HepG2 (cell line): ENCODE measurements at regions not wholly inside any gene's neighbourhood (a gene's known extent, or its start where the extent isn't known, plus 50 kb on each side); places are given as distances from the start of the nearest gene placed in this dataset.

ENCODE experiments used
- ADNP ChIP-seq: sonication (generic); formaldehyde crosslinking; IDR thresholded peaks from 2 replicates; pipeline ENCODE4 v1.4.0; 2020; ENCODE audit warnings: missing genetic modification reagents
- CHCHD3 ChIP-seq: sonication (generic); formaldehyde crosslinking; IDR thresholded peaks from 2 replicates; pipeline ENCODE4 v1.8.0; 2022; ENCODE audit warnings: mild to moderate bottlenecking, missing genetic modification reagents, moderate library complexity
- JUN ChIP-seq: sonication (generic); formaldehyde crosslinking; IDR thresholded peaks from 2 replicates; pipeline ENCODE4 v1.4.0; 2020; ENCODE audit warnings: mild to moderate bottlenecking, missing genetic modification reagents
- ONECUT2 ChIP-seq: sonication (generic); formaldehyde crosslinking; IDR thresholded peaks from 2 replicates; pipeline ENCODE4 v1.4.0; 2020; ENCODE audit warnings: missing genetic modification reagents
- POLR2AphosphoS5 ChIP-seq: IDR thresholded peaks from 2 replicates; pipeline ENCODE4 v1.6.1; 2012; ENCODE audit warnings: low read depth, low read length
- RAD21 ChIP-seq: fragments of 450-650 bp; formaldehyde crosslinking; IDR thresholded peaks from 2 replicates; pipeline ENCODE4 v1.5.0; 2020; ENCODE audit warnings: mild to moderate bottlenecking
- STAG1 ChIP-seq: sonication (generic); formaldehyde crosslinking; IDR thresholded peaks from 2 replicates; pipeline ENCODE4 v1.4.0; 2020; ENCODE audit warnings: missing genetic modification reagents
- ZNF138 ChIP-seq: sonication (generic); formaldehyde crosslinking; IDR thresholded peaks from 2 replicates; pipeline ENCODE4 v1.5.0; 2020; ENCODE audit warnings: mild to moderate bottlenecking, low read depth, missing genetic modification reagents
- ZNF205 ChIP-seq: IDR thresholded peaks from 2 replicates; pipeline ENCODE4 v1.6.1; 2018; ENCODE audit warnings: missing biosample characterization, missing genetic modification reagents
- ZNF230 ChIP-seq: sonication (generic); formaldehyde crosslinking; IDR thresholded peaks from 2 replicates; pipeline ENCODE4 v1.4.0; 2020; ENCODE audit warnings: mild to moderate bottlenecking, missing genetic modification reagents
- TF ChIP-seq, protein P1 (sequence below): sonication (generic); formaldehyde crosslinking; IDR thresholded peaks from 2 replicates; pipeline ENCODE4 v1.4.0; 2020; ENCODE audit warnings: missing genetic modification reagents
- TF ChIP-seq, protein P2 (sequence below), 2 experiments: IDR thresholded peaks; 2 replicates each; pipeline ENCODE4 v1.6.1; 2011 to 2012; ENCODE audit warnings: low read length in 2 of 2, borderline replicate concordance in 1 of 2, low read depth in 1 of 2, mild to moderate bottlenecking in 1 of 2, moderate library complexity in 1 of 2
- TF ChIP-seq, protein P3 (sequence below): IDR thresholded peaks from 2 replicates; pipeline ENCODE4 v1.6.1; 2016

DNA sequence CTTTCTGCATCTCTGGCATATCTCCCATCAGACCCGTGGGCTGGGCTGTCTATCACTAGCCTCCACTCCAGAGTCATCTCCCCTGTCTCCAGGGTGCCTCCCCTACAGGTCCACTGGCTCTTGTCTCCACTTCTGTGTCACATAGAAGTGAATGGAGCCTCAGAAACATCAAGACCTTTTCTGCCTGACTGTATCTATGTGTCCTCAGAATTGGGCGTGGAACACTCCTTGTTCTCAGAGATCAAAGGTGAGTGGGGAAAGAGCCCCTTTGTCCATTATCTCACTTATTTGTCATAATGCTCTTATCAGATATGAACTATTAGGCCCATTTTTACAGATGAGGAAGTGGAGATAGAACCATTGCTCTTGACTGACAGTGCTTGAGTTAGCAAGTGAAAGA is 211.0 kb downstream of the CYRIA start:
- TF ChIP-seq STAG1 (CRISPR knock-in tag) = no peak
- TF ChIP-seq ZNF138 (CRISPR knock-in tag) = no peak
- TF ChIP-seq CHCHD3 (CRISPR knock-in tag) = no peak
- TF ChIP-seq ADNP (CRISPR knock-in tag) = no peak
- TF ChIP-seq ONECUT2 (CRISPR knock-in tag) = no peak
- TF ChIP-seq JUN (CRISPR knock-in tag) = no peak
- no peak for TF ChIP-seq POLR2AphosphoS5
- no peak for TF ChIP-seq ZNF205 (CRISPR knock-in tag)
- TF ChIP-seq ZNF230 (CRISPR knock-in tag) = no peak
- TF ChIP-seq, protein P1, sequence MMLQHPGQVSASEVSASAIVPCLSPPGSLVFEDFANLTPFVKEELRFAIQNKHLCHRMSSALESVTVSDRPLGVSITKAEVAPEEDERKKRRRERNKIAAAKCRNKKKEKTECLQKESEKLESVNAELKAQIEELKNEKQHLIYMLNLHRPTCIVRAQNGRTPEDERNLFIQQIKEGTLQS = no peak
- TF ChIP-seq, protein P2, sequence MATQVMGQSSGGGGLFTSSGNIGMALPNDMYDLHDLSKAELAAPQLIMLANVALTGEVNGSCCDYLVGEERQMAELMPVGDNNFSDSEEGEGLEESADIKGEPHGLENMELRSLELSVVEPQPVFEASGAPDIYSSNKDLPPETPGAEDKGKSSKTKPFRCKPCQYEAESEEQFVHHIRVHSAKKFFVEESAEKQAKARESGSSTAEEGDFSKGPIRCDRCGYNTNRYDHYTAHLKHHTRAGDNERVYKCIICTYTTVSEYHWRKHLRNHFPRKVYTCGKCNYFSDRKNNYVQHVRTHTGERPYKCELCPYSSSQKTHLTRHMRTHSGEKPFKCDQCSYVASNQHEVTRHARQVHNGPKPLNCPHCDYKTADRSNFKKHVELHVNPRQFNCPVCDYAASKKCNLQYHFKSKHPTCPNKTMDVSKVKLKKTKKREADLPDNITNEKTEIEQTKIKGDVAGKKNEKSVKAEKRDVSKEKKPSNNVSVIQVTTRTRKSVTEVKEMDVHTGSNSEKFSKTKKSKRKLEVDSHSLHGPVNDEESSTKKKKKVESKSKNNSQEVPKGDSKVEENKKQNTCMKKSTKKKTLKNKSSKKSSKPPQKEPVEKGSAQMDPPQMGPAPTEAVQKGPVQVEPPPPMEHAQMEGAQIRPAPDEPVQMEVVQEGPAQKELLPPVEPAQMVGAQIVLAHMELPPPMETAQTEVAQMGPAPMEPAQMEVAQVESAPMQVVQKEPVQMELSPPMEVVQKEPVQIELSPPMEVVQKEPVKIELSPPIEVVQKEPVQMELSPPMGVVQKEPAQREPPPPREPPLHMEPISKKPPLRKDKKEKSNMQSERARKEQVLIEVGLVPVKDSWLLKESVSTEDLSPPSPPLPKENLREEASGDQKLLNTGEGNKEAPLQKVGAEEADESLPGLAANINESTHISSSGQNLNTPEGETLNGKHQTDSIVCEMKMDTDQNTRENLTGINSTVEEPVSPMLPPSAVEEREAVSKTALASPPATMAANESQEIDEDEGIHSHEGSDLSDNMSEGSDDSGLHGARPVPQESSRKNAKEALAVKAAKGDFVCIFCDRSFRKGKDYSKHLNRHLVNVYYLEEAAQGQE (IDR thresholded peaks at IDR 0.05; ENCODE audit: borderline replicate concordance in 1 of 2, low read depth in 1 of 2, low read length in 2 of 2) = no peak
- TF ChIP-seq, protein P3, sequence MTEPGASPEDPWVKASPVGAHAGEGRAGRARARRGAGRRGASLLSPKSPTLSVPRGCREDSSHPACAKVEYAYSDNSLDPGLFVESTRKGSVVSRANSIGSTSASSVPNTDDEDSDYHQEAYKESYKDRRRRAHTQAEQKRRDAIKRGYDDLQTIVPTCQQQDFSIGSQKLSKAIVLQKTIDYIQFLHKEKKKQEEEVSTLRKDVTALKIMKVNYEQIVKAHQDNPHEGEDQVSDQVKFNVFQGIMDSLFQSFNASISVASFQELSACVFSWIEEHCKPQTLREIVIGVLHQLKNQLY = no peak
- no peak for TF ChIP-seq RAD21 (CRISPR knock-in tag)
